ENCODE measurements at regions not wholly inside any gene's neighbourhood (a gene's known extent, or its start where the extent isn't known, plus 50 kb on each side); places are given as distances from the start of the nearest gene placed in this dataset.
A peak's percentile ranks its signal among the peaks of the same experiment; 100 is the strongest.
"Not testable (repeated sequence)": the region's sequence is repeated elsewhere in the genome, so short reads cannot be mapped to it uniquely, and the experiment has no call there.

GRCh38 chr10:62661143-62661542 is 143.4 kb upstream of the ADO start:
- no peak for DNase-seq

DNA sequence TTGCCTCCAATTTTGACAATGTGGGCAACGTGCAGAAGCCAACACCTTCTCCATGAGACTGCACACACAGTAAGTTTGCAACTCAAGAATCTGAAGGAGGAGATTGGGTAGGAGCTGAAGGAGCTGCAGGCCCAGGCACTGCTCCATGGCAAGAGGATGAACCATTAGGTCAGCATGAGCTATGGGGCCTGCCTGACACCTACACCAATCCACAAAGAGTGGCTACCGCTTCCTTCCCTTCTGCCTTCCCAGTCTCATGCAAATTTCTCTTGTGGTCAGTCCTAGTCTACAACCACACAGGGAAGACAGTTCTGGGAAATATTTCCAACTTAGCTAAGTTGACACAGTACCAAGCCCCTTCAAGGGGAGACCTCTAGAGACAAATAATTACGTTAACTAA is 142.0 kb upstream of the ADO start:
- no peak for DNase-seq

GRCh38 chr10:62665771-62666170 is 138.7 kb upstream of the ADO start:
- no peak for DNase-seq

- no peak for DNase-seq
Measured at GRCh38 chr10:62666275-62666674, 138.2 kb upstream of the ADO start.

DNA sequence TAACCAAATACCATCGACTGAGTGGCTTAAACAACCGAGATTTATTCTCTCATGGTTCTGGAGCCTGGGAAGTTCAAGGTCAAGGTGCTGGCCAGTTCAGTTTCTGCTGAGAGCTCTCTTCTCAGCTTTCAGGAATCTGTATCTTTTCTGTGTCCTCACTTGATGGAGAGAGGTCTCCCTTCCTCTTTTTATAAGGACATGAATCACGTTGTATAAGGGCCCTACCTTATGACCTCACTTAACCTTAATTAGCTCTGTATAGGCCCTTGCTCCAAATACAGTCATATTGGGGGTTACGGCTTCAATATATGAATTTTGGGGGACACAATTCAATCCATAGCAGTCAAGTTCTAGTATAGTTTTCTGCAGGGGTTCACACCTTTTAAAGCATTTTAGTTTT is 135.2 kb upstream of the ADO start:
- DNase-seq, result no peak

DNA sequence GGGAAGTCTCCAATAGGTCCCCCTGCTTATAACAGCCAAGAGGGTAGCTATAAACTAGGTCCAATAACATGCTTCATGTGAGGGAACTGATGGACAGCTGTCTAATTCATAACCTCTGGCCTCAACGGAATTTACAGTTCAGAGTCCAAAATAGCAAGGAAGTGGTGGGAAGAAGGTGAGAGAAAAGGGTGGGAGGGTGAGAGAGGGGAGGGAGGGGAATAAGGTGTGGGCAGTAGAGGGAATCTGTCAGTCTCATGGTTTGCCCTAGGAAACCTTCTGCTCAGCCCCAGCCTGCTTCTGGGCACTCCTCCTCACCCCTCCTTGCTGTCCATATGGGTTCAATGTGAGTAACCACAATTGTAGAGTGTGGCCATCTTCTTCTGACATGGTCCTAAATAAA is 133.4 kb upstream of the ADO start:
- no peak for DNase-seq

GRCh38 chr10:62681211-62681940 is 123.1 kb upstream of the ADO start:
- DNase-seq, result peak in 4 of 5 experiments; percentile 36 to 79 (median 74)

DNA sequence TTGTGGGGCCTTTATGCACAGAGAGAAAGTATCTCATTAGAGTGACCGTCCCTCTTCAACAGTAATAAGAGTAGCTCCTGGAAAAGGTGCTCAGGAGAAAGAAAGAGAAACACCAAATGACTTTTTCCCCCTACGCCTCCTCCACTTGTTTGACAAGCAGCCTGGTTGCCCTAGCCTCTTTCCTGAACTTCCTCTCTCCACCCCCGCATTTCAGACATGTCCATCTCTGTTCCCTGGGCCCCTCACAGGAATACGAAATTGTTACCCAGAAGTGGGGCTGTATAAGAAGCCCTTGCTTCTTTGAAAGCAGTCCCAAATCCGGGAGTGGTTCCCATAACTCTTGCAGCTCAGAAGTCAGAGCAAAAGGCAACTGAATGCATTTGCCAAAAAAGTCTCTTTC is 119.6 kb upstream of the ADO start:
- no peak for DNase-seq

DNA sequence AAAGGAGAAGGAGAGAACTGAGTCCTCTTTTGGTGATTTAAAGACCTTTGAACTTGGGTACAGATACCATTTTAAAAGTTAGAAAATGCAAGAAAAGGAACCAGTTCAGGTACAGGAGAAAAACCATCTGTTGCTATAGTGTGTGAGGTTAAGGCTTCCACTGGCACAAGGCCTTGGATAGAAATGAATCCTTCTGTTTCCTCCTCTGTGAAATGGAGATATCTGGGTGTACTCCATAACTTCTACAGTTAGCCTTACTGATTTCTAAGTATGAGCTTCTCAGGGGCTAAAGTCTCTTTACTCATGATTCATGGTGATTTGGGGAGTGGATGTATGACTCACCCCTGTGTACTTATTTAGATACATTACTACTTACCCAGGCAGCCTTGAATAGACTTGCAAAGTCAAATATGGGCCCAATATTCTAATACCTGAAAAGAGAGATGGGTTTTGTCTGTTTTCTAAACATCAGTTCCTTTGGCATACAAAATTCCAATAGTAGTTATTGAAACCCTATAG is 117.2 kb upstream of the ADO start:
- DNase-seq, result no peak

- DNase-seq, result no peak
Measured at GRCh38 chr10:62688971-62689700, 115.4 kb upstream of the ADO start.

- peak in 2 of 5 experiments; percentile 23 to 52 for DNase-seq
Measured at GRCh38 chr10:62689712-62690111, 114.8 kb upstream of the ADO start.

- DNase-seq, result peak in 2 of 5 experiments; percentile 44 to 50
Measured at GRCh38 chr10:62690703-62691102, 113.8 kb upstream of the ADO start.

DNA sequence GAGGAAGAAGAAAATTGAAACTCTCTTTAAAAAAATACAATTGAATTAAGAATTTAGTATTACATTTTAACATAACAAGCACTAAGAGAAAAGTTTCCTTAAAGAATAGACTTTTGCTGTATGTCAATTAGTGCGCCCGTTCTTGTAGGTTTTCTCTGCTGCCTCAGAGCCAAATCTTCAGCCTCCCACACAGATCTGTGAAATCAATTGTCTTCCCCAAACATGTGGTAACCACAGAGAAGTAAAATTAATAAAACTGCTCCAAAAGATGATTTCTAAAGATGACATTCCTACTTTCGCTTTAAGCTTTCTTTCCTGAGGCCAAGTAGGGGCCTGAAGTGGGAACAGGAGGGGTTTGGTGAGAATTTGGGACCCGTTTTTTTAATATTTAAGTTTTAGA is 113.2 kb upstream of the ADO start:
- no peak for DNase-seq

DNA sequence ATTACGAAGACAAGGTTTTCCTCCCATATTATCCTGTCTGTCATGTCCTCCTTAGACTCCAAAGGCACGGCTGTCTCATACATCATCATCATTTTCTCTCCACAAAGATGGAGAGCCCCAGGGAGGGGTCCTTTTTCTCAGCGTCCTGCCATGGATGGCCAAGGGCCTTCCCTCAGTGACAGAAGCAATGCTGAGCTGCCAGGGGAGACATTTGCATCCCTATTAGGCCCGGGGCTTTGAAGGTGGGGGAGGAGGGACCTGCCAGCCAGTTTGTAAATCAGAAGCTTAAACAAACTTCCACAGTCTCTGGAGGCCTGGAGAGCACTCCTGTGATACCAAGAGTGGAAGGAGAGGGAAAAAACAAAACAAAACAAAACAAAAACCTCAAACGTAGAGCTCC is 112.4 kb upstream of the ADO start:
- no peak for DNase-seq

DNA sequence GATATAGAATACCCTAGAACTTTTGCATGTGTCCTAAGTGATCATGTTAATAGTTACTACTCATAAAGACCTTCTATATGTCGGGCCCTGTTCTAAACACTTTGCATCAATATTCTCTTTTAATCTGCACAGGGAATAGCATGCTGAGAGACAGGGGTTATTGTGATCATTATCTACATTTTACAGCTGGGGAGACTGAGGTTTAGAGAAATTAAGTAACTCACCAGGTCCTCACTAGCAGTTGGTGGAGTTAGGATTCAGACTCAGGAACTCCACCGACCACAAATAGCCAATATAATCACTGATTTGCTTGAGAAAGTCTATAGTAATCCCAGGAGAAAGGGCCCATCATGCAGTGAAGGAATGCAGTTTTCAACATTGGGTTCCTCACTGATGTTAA is 111.2 kb upstream of the ADO start:
- no peak for DNase-seq

GRCh38 chr10:62694537-62695126 is 109.9 kb upstream of the ADO start:
- peak in 1 of 5 experiments; percentile 17 for DNase-seq

DNA sequence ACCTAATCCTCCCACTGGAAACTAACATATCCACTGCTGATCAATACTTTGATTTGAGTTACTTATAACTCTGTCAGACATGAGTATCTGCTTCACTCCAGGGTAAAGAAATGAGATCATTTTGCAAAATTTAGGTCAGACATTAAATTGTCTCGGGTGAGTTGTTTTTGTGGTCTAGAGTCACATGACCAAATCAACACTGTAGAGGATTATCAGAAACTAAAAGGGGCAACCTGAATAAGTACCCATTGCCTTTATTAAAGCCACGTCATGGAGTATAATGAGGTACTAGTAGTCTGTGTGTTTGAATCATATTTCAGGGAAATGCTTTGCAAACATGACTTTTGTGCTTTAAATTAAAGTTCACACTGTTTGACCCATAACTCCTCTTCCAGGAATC is 107.7 kb upstream of the ADO start:
- DNase-seq, result peak in 1 of 5 experiments; percentile 32

DNA sequence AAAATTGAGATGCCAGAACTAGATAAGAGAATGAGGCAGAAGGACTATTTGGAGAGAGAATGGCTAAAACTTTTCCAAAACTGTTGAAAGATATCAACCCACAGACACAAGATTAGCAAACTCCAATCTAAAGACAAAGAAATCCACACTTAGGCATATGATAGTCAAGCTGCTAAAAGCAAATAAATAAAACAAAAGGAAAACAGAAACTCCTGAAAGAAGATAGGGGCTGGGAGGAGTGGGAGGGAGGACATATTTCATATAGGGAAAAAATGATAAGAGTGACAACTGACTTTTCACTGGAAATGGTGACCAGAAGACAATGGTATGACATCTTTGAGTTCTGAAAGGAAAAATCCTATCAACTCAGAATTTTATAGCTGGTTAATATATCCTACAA is 105.4 kb upstream of the ADO start:
- DNase-seq, result no peak

GRCh38 chr10:62704121-62704520 is 100.4 kb upstream of the ADO start:
- DNase-seq, result not testable (repeated sequence)

GRCh38 chr10:62705789-62706188 is 98.7 kb upstream of the ADO start:
- DNase-seq, result no peak

GRCh38 chr10:62707810-62708209 is 96.7 kb upstream of the ADO start:
- DNase-seq, result no peak

DNA sequence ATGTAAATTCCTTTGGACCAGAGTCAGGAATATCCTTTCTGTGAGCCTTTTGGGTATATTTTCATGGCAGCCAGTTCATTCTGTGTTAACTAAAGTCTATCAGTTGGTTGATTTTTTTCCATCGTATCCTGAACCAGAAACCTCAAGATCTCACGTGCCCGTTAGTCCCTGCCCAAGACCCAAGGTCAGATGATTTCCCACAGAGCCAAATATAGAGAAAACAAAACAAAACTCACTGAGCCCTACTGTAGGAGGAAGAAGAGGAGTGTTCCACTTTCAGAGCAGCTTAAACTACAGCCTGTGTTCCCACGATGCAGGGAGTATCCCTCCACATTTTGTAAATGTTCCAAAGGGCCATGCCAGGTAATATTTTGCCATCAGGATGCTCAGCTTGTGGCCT is 96.0 kb upstream of the ADO start:
- no peak for DNase-seq

- no peak for DNase-seq
Measured at GRCh38 chr10:62709200-62709599, 95.3 kb upstream of the ADO start.

DNA sequence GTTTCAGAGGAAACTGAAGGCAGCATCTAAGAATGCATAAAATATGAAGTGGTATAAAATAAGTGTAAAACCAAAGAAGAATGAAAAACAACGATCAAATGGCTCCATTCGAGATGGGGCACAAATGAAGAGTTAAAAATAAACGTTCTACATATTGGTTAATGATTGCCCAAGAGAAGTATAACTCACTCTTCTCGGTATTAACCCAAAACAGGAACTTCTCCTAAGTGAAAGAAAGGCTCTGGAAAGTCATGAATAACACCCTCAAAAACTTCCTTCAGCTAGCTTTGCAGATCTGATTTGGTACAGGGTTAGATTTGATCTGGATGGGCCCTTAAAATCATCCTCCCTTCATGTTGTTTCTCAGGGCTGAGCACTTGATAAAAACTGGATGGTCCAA is 94.3 kb upstream of the ADO start:
- DNase-seq, result no peak
